ENCODE measurements at regions not wholly inside any gene's neighbourhood (a gene's known extent, or its start where the extent isn't known, plus 50 kb on each side); places are given as distances from the start of the nearest gene placed in this dataset.

- no peaks in the 10 kb centered on the region for H3K27me3 ChIP-seq (ENCODE audit: control insufficient read depth, insufficient read depth, low read length)
- ChIA-PET CTCF (no interaction called here), POLR2A (no interaction called here)
- no peak overlapping the region for H3K27ac ChIP-seq (ENCODE audit: low read depth, low read length)
- no peak overlapping the region for H3K4me3 ChIP-seq (ENCODE audit: low read depth, low read length)
- no peak for TF ChIP-seq CTCF (IDR thresholded peaks at IDR 0.05; ENCODE audit: low read depth, low read length)
- no peak for DNase-seq (ENCODE audit: low read depth, low spot score)
- peaks cover 41% of the 10 kb centered on the region for H3K9me3 ChIP-seq (ENCODE audit: control insufficient read depth, insufficient read depth, low read length)
These were observed 122.6 kb upstream of the MYCN start for GRCh38 chr2:15817748-15818147.

GRCh38 chr2:15818318-15818753, 122.0 kb upstream of the MYCN start:
- H3K4me3 ChIP-seq (ENCODE audit: low read depth, low read length) = no peak overlapping the region
- H3K27ac ChIP-seq (ENCODE audit: low read depth, low read length) = no peak overlapping the region
- no peak for DNase-seq (ENCODE audit: low read depth, low spot score)
- no peak for TF ChIP-seq CTCF (IDR thresholded peaks at IDR 0.05; ENCODE audit: low read depth, low read length)
- peaks cover 41% of the 10 kb centered on the region for H3K9me3 ChIP-seq (ENCODE audit: control insufficient read depth, insufficient read depth, low read length)
- H3K27me3 ChIP-seq (ENCODE audit: control insufficient read depth, insufficient read depth, low read length) = no peaks in the 10 kb centered on the region
- ChIA-PET POLR2A (no interaction called here), CTCF (no interaction called here)

GRCh38 chr2:15818881-15819280, 121.5 kb upstream of the MYCN start:
- Histone ChIP-seq H3K27ac (ENCODE audit: low read depth, low read length) (no peak overlapping the region), H3K9me3 (ENCODE audit: control insufficient read depth, insufficient read depth, low read length) (peaks cover 39% of the 10 kb centered on the region), H3K4me3 (ENCODE audit: low read depth, low read length) (no peak overlapping the region), H3K27me3 (ENCODE audit: control insufficient read depth, insufficient read depth, low read length) (no peaks in the 10 kb centered on the region)
- CTCF ChIA-PET = no interaction called here
- POLR2A ChIA-PET = no interaction called here
- no peak for DNase-seq (ENCODE audit: low read depth, low spot score)
- no peak for TF ChIP-seq CTCF (IDR thresholded peaks at IDR 0.05; ENCODE audit: low read depth, low read length)

GRCh38 chr2:15819562-15820256, 120.6 kb upstream of the MYCN start:
- no peak for TF ChIP-seq CTCF (IDR thresholded peaks at IDR 0.05; ENCODE audit: low read depth, low read length)

GRCh38 chr2:15820257-15820566, 120.1 kb upstream of the MYCN start:
- POLR2A ChIA-PET = no interaction called here
- Histone ChIP-seq H3K4me3 (ENCODE audit: low read depth, low read length) (no peak overlapping the region), H3K9me3 (ENCODE audit: control insufficient read depth, insufficient read depth, low read length) (peaks cover 36% of the 10 kb centered on the region), H3K27ac (ENCODE audit: low read depth, low read length) (no peak overlapping the region), H3K27me3 (ENCODE audit: control insufficient read depth, insufficient read depth, low read length) (no peaks in the 10 kb centered on the region)
- no peak for DNase-seq (ENCODE audit: low read depth, low spot score)
- CTCF ChIA-PET = no interaction called here
- TF ChIP-seq CTCF (IDR thresholded peaks at IDR 0.05; ENCODE audit: low read depth, low read length) = no peak

More at GRCh38 chr2:15819562-15820256, 120.6 kb upstream of the MYCN start:
- ChIA-PET POLR2A (no interaction called here), CTCF (no interaction called here)
- Histone ChIP-seq H3K27me3 (ENCODE audit: control insufficient read depth, insufficient read depth, low read length) (no peaks in the 10 kb centered on the region), H3K4me3 (ENCODE audit: low read depth, low read length) (no peak overlapping the region), H3K9me3 (ENCODE audit: control insufficient read depth, insufficient read depth, low read length) (peaks cover 36% of the 10 kb centered on the region), H3K27ac (ENCODE audit: low read depth, low read length) (no peak overlapping the region)
- no peak for DNase-seq (ENCODE audit: low read depth, low spot score)

Measured in AG04450 (cell line).